HG03175 (cell line): ENCODE measurements at regions not wholly inside any gene's neighbourhood (a gene's known extent, or its start where the extent isn't known, plus 50 kb on each side); places are given as distances from the start of the nearest gene placed in this dataset.

ENCODE experiments used
- ATAC-seq: cut with Tn5 transposase; IDR thresholded peaks from one replicate; pipeline ENCODE4 v1.9.1; 2021; ENCODE audit warnings: mild to moderate bottlenecking, moderate library complexity; ENCODE audit not compliant: unreplicated experiment

GRCh38 chr11:122523846-122524805 is 131.4 kb upstream of the UBASH3B start:
- ATAC-seq: no peak

DNA sequence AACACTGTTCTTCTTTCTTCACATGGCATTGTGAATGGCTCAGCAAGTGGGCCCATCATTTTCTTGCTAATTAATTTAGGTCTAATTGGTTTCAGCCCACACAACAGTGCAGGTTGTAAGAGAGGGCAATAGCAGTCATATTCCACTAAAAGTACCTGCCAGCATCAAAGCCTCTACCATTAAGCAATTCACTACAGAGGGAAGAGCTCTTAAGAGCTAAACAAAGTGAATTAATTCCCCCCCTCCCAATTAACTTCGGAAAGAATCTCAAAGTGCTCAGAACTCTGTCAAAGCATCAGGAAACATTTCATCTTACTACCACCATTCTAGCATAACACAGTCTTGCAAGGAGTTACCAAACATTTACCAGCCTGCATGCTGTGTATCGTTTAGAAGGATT is 133.9 kb upstream of the UBASH3B start:
- no peak for ATAC-seq

- no peak for ATAC-seq
These were observed 137.8 kb upstream of the UBASH3B start for GRCh38 chr11:122517403-122518379.

DNA sequence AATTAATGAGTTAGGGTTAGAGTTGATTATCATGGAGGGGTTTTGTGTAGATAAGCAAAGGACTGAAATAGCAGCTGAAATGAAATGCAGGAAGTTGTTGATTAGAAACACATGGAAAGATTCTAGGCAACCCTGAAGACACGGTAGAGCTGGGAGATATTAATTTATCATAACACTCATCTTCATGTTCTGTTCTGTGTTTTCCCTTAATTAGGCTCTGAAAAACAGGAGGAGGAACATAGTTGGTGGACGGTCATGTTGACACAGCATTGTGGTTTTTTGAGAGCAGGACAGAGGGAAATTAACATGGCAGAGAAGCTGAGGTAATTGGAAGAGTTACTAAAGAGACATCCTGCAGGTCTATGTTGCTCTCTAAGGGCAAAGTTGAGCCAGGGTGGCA is 138.8 kb upstream of the UBASH3B start:
- ATAC-seq: no peak

GRCh38 chr11:122513997-122514396 is 141.5 kb upstream of the UBASH3B start:
- ATAC-seq: no peak

GRCh38 chr11:122513328-122513727 is 142.2 kb upstream of the UBASH3B start:
- no peak for ATAC-seq

GRCh38 chr11:122512688-122513087 is 142.8 kb upstream of the UBASH3B start:
- no peak for ATAC-seq

- ATAC-seq: no peak
These were observed 145.6 kb upstream of the UBASH3B start for GRCh38 chr11:122509899-122510298.

DNA sequence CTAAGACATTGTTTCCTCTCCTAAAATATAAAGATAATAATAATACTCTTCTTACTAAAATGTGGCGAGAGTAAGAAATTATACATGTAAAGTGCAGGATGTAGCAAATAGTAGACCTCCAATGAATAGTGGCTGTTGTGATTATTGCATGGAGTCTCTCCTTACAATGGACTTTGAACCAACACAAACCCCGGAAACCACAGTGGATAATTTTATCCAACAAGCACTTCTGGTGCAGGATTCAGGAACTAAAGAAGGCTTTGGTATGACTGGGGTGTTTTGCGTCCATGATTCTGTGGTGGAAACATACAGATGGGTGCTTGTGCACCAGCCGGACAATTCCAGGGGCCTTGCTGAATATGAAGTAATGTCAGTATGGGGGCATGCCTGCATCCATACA is 146.4 kb upstream of the UBASH3B start:
- no peak for ATAC-seq

DNA sequence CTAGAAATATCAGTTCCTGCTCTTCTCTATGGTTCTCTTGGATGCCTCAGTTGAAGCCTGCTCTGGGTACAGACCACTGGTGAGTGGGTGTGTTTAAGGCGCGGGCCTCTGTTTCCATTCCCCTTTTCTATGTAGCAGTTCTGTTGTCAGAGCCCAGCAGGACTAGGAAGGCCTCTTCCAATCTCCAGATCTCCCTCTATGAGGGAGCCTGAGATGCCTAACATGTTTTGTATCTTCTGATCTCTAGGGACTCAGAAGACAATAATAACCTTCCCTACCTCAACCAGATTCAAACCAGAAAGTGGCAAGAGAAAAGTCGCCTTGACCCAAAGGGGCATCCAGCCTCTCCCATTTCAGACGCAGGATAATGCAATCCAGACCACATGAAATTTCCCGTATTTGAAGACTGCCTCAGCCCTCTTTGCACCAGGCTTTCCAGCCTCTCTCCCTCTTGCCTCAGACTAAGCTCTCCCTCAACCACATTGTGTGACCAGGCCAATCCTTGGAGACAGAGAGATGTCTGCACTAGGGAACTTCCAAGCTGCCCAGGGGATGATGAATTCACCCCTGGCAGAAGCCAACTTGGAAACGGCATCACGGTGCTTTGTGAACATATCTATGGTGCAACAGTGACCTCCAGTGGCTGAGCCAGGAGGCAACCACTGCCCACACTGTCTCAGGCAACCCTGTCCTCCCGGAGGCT is 150.1 kb upstream of the UBASH3B start:
- no peak for ATAC-seq

DNA sequence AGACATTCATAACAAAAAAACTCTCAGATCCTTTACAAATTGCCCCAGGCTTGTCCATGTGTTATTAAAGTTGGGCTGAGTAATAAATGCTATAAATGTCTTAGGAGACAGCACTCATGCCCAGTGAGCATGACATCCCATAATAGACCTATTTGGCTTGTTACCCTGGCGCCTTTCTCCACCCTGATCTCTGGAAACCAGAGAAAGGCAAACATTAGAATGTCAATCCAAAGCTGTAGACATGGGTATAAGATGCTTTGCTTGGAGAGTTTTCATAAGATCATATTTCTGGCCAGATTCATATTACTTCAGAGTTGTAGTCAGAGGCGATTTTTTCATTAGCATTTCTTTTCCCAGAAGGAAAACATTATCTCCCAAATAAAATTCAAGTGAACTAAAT is 161.3 kb upstream of the UBASH3B start:
- ATAC-seq: no peak

DNA sequence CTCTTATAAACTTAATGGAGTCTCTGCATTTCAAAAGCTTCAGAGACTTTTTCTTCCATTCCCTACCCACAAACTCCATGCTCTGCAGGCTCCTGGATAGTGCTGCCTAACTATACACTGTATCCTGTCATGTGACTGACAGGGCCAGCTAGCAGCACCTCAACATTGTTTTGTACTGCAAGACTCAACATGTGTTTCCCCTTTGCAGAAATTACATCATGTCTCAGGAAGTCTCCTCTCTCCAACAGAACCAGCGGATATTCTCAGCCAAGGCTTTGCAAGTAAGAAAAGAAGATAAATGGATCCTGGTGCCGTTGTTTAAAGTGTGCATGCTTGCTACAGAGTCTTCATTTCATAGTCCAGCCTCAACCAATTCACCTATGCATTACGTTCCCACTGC is 164.0 kb upstream of the UBASH3B start:
- ATAC-seq: no peak

DNA sequence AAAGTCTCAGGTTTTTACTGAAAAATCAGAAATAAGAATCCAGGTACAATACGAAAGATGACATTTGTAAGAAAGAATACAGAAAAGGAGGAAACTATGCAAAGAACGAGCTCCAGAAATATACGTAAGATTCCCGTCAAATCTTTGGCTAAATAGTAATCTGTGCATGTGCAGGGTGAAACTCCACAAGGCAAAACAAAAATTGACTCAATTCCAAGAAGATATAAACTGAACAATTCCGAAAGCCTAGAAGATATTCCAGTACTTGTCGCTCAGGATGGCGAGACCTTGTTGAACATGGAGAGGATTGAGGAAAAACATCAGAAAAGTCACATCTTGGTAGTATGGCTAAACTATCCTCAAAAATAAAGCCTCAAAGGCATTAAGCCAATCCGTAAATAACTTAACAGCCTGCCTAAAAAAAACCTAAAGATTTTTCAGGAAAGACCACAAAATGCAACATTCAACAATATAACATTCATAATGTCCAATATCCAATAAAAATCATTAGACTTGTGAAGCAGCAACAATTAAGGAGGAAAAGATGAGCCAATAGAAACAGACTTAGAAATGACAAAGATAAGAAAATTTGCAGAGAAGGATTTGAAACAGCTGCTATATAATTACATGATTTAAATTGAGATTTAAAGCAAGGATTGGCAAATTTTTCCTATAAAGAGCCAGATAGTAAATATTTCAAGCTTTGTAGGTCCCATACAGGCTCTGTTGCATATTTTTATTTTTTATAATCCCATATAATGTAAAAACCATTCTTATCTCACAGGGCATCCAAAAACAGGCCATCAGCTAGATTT is 166.4 kb upstream of the UBASH3B start:
- ATAC-seq: no peak

DNA sequence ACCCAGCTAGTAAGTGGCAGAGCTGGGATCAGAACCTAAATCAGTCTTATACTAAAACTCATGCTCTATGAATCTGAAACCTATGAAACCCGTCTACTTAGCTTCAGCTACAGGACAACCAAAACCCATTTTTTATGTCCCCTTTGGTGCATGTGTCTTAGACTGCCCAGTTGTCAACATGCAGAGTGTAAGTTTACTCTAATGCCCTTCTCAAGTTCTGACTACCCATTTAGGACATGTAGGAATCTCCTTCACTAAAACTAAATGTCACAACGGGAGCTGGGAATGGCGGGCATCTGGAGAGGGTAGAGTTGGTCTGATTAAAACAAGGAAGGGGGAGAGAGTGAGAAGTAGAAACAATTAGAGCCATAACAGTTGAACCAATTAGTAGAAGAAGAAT is 167.9 kb upstream of the UBASH3B start:
- no peak for ATAC-seq

DNA sequence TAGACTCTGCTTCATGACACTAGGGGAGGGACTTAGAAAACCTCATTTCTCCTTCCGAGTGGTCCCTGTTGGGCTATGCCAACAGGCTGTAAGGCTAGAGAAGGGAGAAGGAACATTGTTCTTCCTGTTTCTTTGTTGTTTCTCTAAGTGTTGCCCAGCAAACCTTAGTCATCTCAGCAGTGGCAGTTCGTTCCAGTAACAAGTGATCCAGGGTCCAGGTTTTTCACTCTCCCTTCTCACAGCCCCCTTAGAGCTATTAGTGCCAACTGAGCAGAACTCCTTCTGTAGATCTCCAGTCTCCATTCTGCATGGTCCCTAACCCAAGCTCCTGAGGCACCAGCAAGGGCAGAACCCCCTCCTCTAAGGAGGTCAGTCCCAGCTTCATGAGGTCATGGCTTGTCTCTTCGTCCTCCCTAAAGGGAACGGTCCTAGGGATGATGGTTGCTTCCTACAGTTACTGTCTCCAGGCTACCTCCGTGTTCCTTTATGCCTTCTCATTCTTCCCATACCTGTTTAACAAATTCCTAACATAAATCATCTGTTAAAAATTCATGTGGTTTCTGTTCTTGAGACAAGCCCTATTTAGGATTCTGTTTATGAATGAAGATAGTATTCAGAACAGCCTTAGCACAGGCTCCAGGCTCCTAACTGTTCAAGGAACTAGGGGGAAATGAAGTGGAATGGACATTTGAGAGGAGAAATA is 168.6 kb upstream of the UBASH3B start:
- no peak for ATAC-seq

DNA sequence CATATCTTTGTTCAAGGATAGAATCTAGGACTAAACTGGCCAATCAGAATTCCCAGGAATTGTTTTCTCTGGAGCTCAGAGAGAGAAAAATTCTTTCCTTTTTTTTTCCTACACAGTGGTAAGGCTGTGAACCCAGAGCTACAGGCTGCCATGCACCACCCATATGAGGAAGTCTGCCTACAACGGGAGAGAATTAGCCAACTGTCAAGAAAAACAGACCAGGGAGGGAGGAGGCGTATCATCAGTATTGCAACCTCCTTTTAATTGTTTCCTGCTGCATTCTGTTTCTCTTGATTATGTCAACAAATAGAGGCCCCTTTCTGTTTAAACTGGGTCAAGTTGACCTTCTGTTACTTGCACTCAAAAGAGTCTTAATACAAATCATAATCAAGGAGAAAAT is 176.5 kb upstream of the UBASH3B start:
- ATAC-seq: no peak

DNA sequence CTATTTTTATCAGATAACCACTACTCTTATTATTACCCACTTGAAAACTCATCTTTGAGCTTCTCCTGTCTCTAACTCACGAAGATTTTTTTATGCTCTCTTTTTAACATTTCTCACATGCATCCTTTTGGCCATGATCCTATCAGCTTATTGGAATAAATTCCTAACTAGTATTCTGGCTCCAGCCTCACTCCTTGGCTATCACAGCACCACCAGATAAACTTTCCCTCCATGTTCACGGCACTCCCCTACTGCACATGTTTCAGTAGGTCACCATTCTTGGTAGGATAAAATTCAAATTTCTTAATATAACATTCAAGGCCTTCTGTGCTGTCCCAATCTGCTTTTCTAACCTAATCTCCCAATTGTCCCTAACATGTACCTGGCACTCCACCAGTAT is 186.6 kb upstream of the UBASH3B start:
- ATAC-seq: no peak

DNA sequence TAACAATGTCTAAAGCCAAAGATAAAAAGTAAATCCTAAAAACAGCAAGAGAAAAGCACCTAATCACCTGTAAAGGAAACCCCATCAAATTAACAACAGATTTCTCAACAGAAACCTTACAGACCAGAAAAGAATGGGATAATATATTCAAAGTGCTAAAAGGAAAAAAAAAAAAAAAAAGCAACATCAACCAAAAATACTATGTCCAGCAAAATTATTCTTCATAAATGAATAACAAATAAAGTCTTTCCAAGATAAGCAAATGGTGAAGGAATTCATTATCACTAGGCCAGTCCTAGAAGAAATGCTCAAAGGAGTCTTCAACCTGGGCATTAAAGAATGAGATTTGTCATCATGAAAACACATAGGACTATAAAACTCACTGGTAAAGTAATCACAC is 192.0 kb upstream of the UBASH3B start:
- no peak for ATAC-seq

GRCh38 chr11:122459064-122459463 is 196.5 kb upstream of the UBASH3B start:
- no peak for ATAC-seq

- no peak for ATAC-seq
These were observed 201.9 kb upstream of the UBASH3B start for GRCh38 chr11:122453586-122453985.
